ENCODE measurements at regions not wholly inside any gene's neighbourhood (a gene's known extent, or its start where the extent isn't known, plus 50 kb on each side); places are given as distances from the start of the nearest gene placed in this dataset.
"Not testable (repeated sequence)": the region's sequence is repeated elsewhere in the genome, so short reads cannot be mapped to it uniquely, and the experiment has no call there.

- no peak for DNase-seq (ENCODE audit: low spot score)
Observed at GRCh38 chr17:77796176-77796860, 162.2 kb upstream of the TNRC6C start.

GRCh38 chr17:77798031-77798430 is 160.5 kb upstream of the TNRC6C start:
- no peak for DNase-seq (ENCODE audit: low spot score)

GRCh38 chr17:77798481-77798880 is 160.0 kb upstream of the TNRC6C start:
- no peak for DNase-seq (ENCODE audit: low spot score)

- no peak for DNase-seq (ENCODE audit: low spot score)
Observed at GRCh38 chr17:77800816-77801215, 157.7 kb upstream of the TNRC6C start.

GRCh38 chr17:77801545-77802332 is 156.8 kb upstream of the TNRC6C start:
- DNase-seq (ENCODE audit: low spot score): no peak

- DNase-seq (ENCODE audit: low spot score): no peak
Observed at GRCh38 chr17:77802333-77802615, 156.2 kb upstream of the TNRC6C start.

- DNase-seq (ENCODE audit: low spot score): no peak
Observed at GRCh38 chr17:77802811-77803220, 155.7 kb upstream of the TNRC6C start.

- DNase-seq (ENCODE audit: low spot score): no peak
Observed at GRCh38 chr17:77803726-77804125, 154.8 kb upstream of the TNRC6C start.

GRCh38 chr17:77804796-77805426 is 153.6 kb upstream of the TNRC6C start:
- no peak for DNase-seq (ENCODE audit: low spot score)

GRCh38 chr17:77805970-77806369 is 152.5 kb upstream of the TNRC6C start:
- DNase-seq (ENCODE audit: low spot score): not testable (repeated sequence)

GRCh38 chr17:77807051-77807745 is 151.3 kb upstream of the TNRC6C start:
- DNase-seq (ENCODE audit: low spot score): no peak

GRCh38 chr17:77807746-77808441 is 150.6 kb upstream of the TNRC6C start:
- DNase-seq (ENCODE audit: low spot score): no peak

GRCh38 chr17:77808686-77809425 is 149.6 kb upstream of the TNRC6C start:
- no peak for DNase-seq (ENCODE audit: low spot score)

GRCh38 chr17:77809814-77810213 is 148.7 kb upstream of the TNRC6C start:
- no peak for DNase-seq (ENCODE audit: low spot score)

- no peak for DNase-seq (ENCODE audit: low spot score)
Observed at GRCh38 chr17:77810536-77810935, 148.0 kb upstream of the TNRC6C start.

- no peak for DNase-seq (ENCODE audit: low spot score)
Observed at GRCh38 chr17:77811521-77811920, 147.0 kb upstream of the TNRC6C start.

GRCh38 chr17:77814091-77814772 is 144.3 kb upstream of the TNRC6C start:
- no peak for DNase-seq (ENCODE audit: low spot score)

- DNase-seq (ENCODE audit: low spot score): no peak
Observed at GRCh38 chr17:77815127-77815905, 143.2 kb upstream of the TNRC6C start.

GRCh38 chr17:77817953-77818352 is 140.6 kb upstream of the TNRC6C start:
- no peak for DNase-seq (ENCODE audit: low spot score)

GRCh38 chr17:77819497-77819896 is 139.0 kb upstream of the TNRC6C start:
- DNase-seq (ENCODE audit: low spot score): no peak

Data from HuH-7 (cell line).